Stomach (tissue), 8 donors: ENCODE measurements at regions not wholly inside any gene's neighbourhood (a gene's known extent, or its start where the extent isn't known, plus 50 kb on each side); places are given as distances from the start of the nearest gene placed in this dataset.
"Not testable (repeated sequence)": the region's sequence is repeated elsewhere in the genome, so short reads cannot be mapped to it uniquely, and the experiment has no call there.

Source experiments
- DNase-seq, 2 donors: peaks; one replicate each; pipeline versions ENCODE4 v3.0.0 to v3.0.0-alpha.2; 2013 to 2019
- H3K27ac ChIP-seq, 5 donors: fragments of 200-600 bp in 4 of 5; sonication (generic) in 4 of 5; one replicate each; pipeline ENCODE4 v1.5.1; 2013 to 2019; ENCODE audit warnings: mild to moderate bottlenecking in 1 of 5, moderate library complexity in 1 of 5
- H3K27me3 ChIP-seq, 3 donors: fragments of 200-600 bp; sonication (generic); one replicate each; pipeline ENCODE4 v1.5.1; 2017 to 2019; ENCODE audit warnings: mixed run types in 1 of 3
- H3K36me3 ChIP-seq, 4 donors: fragments of 200-600 bp; sonication (generic); 1 replicate in 3 of 4; 2 replicates in 1 of 4; pipeline ENCODE4 v1.5.1; 2016 to 2019
- H3K4me1 ChIP-seq, 4 donors: fragments of 200-600 bp; sonication (generic); one replicate each; pipeline ENCODE4 v1.5.1; 2016 to 2019
- H3K4me3 ChIP-seq, 4 donors: fragments of 200-600 bp; sonication (generic) in 3 of 4; one replicate each; pipeline ENCODE4 v1.5.1; 2016 to 2019; ENCODE audit warnings: mild to moderate bottlenecking in 1 of 4
- H3K9me3 ChIP-seq, 4 donors: fragments of 200-600 bp; sonication (generic); one replicate each; pipeline ENCODE4 v1.5.1; 2016 to 2019
- EP300 ChIP-seq: sonication (generic); formaldehyde crosslinking; IDR thresholded peaks from one replicate; pipeline ENCODE4 v1.6.1; 2017; ENCODE audit warnings: antibody characterized with exemption
- POLR2A ChIP-seq, 4 donors: fragments of 450-650 bp; IDR thresholded peaks; one replicate each; pipeline ENCODE4 v1.6.1; 2016; ENCODE audit warnings: antibody characterized with exemption in 4 of 4, control low read depth in 2 of 4, mild to moderate bottlenecking in 1 of 4, moderate library complexity in 1 of 4
- POLR2AphosphoS5 ChIP-seq, 3 donors: sonication (generic); formaldehyde crosslinking; IDR thresholded peaks; one replicate each; pipeline ENCODE4 v1.6.1; 2016; ENCODE audit warnings: antibody characterized with exemption in 3 of 3
- WGBS, 5 donors: extraction: QIAGEN DNeasy Blood & Tissue Kit in 3 of 5; methylation state at CpG; one replicate each; pipeline versions ENCODE4 v1.1.5 to v1.1.7; 2013 to 2018; 5-methylcytosine and 5-hydroxymethylcytosine counted together
- intact Hi-C: fragments of 100-400 bp; cut with DNase I; formaldehyde crosslinking; loops from one replicate; pipeline ENCODE4 v1.15.1; 2023; ENCODE audit warnings: low total_unique reads
- TF ChIP-seq, protein P1 (sequence below), 7 experiments: fragments of 450-650 bp in 4 of 7; fragments of 200-600 bp in 3 of 7; sonication (generic) in 3 of 7; IDR thresholded peaks; one replicate each; pipeline ENCODE4 v1.5.1; 2016 to 2019; ENCODE audit warnings: antibody characterized with exemption in 7 of 7, control low read depth in 2 of 7, mild to moderate bottlenecking in 1 of 7
- donor health status: healthy with polysubstance abuse.
- donor health status: Bipolar disorder and iron deficiency.
- donor health status: healthy.

DNA sequence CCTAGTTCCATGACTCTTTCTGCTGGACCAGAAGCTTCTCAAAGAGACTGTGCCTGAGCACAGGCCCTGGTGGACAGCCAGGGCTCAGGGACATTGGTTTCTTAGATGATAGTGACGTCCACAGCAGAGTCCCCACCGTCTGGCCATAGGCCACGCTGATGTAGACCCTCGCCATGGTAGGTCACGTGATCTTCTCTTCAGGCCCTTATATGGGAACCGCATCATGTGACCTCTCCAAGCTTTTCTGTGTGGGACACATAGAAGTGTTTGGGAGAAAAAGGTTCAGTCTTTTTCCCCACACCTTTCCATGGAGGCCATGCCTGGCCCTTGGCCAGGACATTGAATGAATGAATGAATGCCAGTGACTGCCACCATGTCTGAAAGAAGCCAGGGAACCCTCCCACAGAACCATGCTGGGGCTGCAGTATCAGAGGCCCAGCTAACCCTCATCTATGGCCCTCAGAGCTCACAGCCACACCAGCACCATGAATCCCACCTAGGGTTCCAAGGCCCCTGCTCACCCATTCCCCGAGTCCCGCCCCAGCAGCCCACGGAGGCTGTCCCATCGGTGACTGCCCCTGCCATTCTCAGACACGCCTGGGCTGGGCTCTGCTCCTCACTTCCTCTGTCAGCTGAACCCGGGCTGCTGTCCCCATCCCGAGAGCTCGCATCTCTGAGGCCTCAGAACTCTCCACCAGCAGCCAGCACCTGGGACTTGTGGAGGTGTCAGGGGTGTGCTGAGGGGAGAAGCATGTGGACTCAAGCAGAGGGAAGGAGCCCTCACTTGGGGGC, 292.1 kb downstream of the ADGRD1 start:
- intact Hi-C loops, result no loop called here
- Histone ChIP-seq H3K4me1 (no peaks in the 10 kb centered on the region), H3K27me3 (peaks cover 0 to 23% (median 7%) of the 10 kb centered on the region in 3 donors), H3K27ac (no peak overlapping the region), H3K4me3 (no peak overlapping the region), H3K9me3 (no peaks in the 10 kb centered on the region), H3K36me3 (no peaks in the 10 kb centered on the region)
- no peak for TF ChIP-seq POLR2AphosphoS5 (IDR thresholded peaks at IDR 0.05)
- DNase-seq, result no peak
- WGBS, 5 donors, result 74 to 88% (median 84%) methylated on average over 14 of the region's 14 CpGs

DNA sequence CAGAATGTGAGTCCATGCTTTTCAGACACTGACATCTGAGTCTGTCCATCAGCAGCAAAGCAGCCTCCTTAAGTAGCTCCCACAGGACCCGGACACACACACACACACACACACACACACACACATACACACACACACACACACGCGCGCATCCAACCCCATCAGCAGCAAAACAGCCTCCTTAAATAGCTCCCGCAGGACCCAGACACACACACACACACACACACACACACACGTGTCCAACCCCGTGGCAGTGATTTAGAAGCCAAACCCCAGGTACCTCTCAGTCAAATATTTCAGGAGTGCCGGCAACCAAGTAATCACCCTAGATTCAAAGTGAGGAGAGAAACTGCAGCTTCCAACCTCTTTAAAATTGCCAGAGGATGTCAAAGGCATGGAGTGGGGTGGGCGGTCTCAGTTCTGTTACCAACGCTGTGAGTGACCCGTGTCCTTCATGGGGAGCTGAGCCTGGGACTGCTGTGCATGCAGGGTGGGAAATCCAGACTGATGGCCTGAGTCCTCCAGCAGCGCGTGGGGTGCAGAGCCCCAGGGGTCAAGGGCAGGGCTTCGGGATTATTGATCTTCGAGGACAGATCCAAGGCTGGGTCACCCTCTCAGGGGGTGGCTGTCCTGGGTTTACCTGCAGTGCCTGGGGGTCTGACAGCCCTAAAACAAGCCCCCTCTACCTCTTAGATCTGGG, 293.5 kb downstream of the ADGRD1 start:
- DNase-seq, H3K9me3 ChIP-seq, H3K27ac ChIP-seq, H3K4me3 ChIP-seq, H3K4me1 ChIP-seq, intact Hi-C loops, H3K36me3 ChIP-seq: not testable (repeated sequence)
- WGBS, 5 donors, result 64 to 75% (median 68%) methylated on average over 14 to 15 of the region's 15 CpGs
- peaks cover 0 to 23% (median 7%) of the 10 kb centered on the region in 3 donors for H3K27me3 ChIP-seq

DNA sequence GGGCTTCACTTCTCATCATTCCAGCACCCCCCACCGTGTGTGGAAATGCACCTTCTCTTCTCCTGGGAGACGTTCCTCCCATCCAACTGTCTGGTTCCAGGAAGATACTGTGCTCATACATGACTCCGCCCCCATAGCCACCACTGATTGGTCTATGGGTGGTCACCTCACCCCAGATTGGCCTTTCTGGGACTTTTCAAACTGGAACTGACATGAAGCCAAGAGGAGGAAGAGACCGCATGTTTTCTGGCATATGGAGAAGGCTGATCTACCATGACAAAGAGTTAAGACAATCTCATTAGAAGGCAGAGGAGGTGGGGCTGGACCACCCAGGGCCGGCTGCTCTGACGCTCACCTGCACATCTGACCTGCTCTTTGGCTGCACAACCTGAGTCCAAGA, 294.2 kb downstream of the ADGRD1 start:
- H3K4me1 ChIP-seq, H3K9me3 ChIP-seq, H3K4me3 ChIP-seq, DNase-seq, H3K36me3 ChIP-seq, intact Hi-C loops, H3K27ac ChIP-seq: not testable (repeated sequence)
- 58 to 72% (median 70%) methylated on average over 6 of the region's 6 CpGs for WGBS, 5 donors
- H3K27me3 ChIP-seq, result peaks cover 0 to 23% (median 7%) of the 10 kb centered on the region in 3 donors

DNA sequence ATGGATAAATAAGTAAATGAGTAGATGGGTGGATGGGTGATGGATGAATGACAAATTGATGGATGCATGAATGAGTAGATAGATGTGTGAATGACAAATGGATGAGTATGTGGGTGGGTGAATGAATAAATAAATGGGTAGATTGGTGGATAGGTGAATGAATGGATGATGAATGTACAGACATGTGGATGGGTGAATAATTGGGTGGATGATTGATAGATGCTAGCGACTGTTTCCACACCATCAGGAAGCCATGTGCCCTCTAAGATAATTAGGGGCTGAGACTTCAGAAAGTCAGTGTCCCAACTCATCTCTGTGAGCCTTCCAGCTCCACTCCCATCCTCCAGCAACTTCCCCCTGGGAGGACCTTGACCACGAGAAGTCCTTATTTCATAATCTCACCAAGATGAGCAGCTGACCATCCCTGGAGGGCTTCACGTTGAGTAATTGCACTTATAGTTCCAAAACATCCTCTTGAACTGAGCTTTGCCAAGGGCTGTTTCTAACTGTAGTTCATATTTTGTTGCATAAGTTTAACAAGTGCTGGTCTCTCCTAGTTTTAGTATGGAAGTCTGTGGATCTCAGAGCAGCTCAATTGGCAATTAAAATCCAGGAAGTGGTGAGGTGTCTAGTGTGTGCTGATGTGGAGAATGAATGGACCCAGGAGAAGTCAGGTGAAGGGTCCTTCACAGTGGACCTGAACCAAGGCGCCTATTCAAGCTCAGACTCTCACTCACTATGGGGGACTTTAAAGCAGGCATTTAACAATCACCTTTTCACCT, 295.7 kb downstream of the ADGRD1 start:
- Histone ChIP-seq H3K4me1 (no peaks in the 10 kb centered on the region), H3K4me3 (no peak overlapping the region), H3K27me3 (peaks cover 0 to 23% (median 7%) of the 10 kb centered on the region in 3 donors), H3K27ac (no peak overlapping the region), H3K9me3 (no peaks in the 10 kb centered on the region), H3K36me3 (no peaks in the 10 kb centered on the region)
- intact Hi-C loops, result no loop called here
- 49 to 63% (median 56%) methylated on average over 4 of the region's 4 CpGs for WGBS, 5 donors
- no peak for DNase-seq
- no peak for TF ChIP-seq POLR2A (IDR thresholded peaks at IDR 0.05)
- TF ChIP-seq, protein P1, sequence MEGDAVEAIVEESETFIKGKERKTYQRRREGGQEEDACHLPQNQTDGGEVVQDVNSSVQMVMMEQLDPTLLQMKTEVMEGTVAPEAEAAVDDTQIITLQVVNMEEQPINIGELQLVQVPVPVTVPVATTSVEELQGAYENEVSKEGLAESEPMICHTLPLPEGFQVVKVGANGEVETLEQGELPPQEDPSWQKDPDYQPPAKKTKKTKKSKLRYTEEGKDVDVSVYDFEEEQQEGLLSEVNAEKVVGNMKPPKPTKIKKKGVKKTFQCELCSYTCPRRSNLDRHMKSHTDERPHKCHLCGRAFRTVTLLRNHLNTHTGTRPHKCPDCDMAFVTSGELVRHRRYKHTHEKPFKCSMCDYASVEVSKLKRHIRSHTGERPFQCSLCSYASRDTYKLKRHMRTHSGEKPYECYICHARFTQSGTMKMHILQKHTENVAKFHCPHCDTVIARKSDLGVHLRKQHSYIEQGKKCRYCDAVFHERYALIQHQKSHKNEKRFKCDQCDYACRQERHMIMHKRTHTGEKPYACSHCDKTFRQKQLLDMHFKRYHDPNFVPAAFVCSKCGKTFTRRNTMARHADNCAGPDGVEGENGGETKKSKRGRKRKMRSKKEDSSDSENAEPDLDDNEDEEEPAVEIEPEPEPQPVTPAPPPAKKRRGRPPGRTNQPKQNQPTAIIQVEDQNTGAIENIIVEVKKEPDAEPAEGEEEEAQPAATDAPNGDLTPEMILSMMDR (IDR thresholded peaks at IDR 0.05), result peak in 1 of 7 experiments; percentile 5

DNA sequence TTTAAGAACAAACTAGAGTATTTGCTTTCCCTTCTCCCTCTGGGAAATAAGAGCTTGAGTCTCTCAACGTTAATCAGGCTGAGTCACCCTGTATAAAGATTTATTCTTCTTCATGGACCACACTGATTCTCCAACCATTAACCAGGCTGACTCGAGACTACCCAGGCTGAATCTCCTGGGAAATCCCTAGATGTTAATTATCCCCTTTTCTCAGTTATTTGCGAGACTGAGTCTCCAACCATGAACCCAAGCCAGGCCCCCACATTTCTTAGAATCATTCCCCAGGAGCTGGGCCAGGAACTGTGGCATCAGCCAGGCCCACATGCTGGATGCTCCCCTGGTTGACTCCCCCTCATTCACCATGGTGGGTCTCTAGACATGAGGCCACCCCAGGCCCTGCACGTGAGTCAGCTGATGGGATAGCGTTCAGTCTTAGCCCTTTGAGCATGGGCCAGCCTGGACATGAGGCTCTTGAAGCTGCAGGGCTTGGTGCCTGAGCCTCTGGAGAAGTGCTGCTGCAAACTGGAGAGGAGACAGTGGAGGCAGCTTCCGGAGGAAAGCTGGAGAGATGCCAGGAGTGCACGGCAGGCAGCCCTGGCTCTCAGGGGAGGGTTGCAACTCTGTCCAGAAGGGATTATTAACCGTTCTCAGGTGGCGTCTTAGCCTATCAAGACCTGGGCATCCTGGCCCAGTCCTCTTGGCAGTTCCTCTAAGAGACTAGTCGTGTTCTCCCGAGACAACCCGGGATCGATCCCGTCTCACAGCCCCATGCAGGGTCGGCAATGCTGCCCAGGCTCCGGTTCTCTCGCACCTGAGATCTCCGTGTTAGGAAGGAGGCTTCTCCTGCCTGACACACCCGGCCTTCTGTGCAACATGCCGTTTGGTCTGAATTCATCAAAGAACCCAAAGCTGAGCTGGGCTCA, 296.6 kb downstream of the ADGRD1 start:
- H3K27ac ChIP-seq, result no peak overlapping the region
- no peak for DNase-seq
- no peak overlapping the region for H3K4me3 ChIP-seq
- H3K36me3 ChIP-seq, result no peaks in the 10 kb centered on the region
- peaks cover 0 to 20% (median 5%) of the 10 kb centered on the region in 3 donors for H3K27me3 ChIP-seq
- intact Hi-C loops, result no loop called here
- WGBS, 5 donors, result 68 to 79% (median 69%) methylated on average over 19 to 20 of the region's 20 CpGs
- no peaks in the 10 kb centered on the region for H3K4me1 ChIP-seq
- H3K9me3 ChIP-seq, result no peaks in the 10 kb centered on the region
- TF ChIP-seq EP300 (no peak), POLR2AphosphoS5 (IDR thresholded peaks at IDR 0.05) (no peak), POLR2A (IDR thresholded peaks at IDR 0.05) (no peak)
- TF ChIP-seq, protein P1 (IDR thresholded peaks at IDR 0.05), result no peak
